GM21447 (cell line): ENCODE measurements at regions not wholly inside any gene's neighbourhood (a gene's known extent, or its start where the extent isn't known, plus 50 kb on each side); places are given as distances from the start of the nearest gene placed in this dataset.

Experiments
- ATAC-seq: cut with Tn5 transposase; IDR thresholded peaks from one replicate; pipeline ENCODE4 v1.9.1; 2021; ENCODE audit not compliant: unreplicated experiment

DNA sequence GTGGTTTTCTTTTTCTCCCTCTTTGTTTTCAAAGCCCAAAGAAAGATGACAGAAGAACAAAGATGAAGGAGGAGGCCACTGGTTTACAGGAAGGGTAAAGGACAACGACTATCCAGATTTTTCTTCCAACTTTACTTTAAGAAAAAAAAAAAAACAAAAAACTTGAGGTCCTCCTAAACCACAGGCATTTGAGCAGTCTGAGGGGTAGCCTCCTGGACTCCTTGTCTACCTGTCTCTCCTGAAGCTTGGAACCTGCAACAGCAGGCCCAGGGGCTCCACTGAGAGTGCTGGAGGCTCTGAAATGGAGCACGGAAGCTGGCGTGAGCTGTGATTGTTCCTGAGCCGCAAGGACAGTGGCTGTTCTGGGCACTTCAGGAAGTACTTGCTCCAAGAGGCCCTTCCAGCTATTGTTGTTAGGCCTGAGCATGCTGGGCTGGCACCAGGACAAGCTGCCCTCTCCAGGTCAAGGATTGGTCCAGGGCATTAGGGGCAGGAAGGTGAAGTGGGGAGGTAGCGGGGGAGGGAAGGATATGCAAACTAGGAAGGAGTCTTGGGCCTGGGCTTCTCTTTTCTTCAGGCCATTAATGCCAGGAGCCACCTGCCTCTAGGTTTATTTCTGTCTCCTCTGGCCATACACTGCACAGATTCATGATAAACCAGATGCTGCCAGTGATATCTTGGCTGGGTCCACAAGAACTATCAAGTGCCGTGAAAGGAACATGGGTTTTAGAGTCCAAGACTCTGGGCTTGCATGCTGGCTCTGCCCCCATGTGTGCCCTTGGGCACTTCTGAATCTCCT, 147.3 kb downstream of the CCDC34 start:
- ATAC-seq = no peak

DNA sequence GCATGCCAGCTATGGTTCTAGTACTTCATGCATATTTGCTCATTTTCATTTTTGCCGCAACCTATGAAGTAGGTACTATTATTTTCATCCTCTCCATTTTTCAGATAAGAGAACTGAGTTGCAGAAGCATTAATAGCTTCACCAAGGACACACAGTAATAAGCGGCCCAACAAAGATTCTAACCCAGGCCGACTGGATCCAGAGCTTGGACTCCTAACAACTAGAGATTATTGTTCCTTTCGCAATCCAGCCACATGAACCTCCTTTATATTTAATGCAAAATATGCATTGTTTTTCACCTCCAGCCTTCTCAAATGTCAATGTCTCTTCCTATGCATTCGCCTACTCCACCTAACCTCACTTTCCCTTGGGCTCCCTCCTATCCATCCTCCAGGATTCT, 148.3 kb downstream of the CCDC34 start:
- ATAC-seq = no peak

GRCh38 chr11:27213232-27213660, 149.8 kb downstream of the CCDC34 start:
- ATAC-seq = no peak

DNA sequence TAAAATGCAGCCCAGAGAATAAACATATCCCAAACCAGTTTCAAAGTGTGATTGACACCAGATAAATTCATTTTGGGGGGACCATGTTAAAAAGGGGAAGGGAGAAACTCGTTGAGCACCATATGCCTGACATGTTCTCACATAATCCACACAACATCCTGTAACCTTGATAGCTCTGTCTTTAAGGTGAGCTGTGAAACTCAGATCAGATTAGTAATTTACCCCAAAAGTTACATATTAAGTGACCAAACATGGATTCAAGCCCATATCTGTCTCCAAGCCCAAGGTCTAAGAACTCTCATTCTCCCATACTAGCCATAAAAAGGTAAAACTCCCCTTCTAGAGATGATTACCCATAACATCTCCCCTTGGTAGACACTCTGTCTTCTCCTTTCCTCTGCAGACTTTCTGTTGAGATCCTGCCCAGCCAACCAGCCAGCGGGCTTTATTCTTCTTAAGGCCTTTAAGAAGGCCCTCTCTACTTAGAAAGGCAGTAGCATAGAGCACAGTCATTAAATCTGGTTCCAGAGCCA, 150.7 kb downstream of the CCDC34 start:
- ATAC-seq = peak; percentile 51

GRCh38 chr11:27211370-27212127, 151.5 kb downstream of the CCDC34 start:
- ATAC-seq = no peak

DNA sequence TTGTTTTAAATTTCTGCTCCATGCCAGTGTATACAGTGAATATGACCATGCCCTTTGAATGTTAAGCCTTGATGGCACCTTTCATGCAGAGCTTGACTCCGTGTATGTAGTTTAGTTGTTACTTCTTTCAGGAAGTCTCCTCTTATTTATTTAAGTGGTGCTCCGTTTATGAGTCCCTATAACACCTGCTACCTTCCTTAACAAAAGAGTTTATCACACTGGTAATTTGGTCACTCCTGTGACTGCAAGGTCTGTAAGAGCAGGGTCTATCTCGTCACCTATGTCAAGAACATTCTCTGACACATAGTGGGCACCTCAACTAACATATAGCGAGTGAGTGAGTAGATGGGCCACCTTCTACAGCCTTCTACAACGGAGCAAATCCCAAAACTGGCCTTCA, 152.5 kb downstream of the CCDC34 start:
- ATAC-seq = no peak

DNA sequence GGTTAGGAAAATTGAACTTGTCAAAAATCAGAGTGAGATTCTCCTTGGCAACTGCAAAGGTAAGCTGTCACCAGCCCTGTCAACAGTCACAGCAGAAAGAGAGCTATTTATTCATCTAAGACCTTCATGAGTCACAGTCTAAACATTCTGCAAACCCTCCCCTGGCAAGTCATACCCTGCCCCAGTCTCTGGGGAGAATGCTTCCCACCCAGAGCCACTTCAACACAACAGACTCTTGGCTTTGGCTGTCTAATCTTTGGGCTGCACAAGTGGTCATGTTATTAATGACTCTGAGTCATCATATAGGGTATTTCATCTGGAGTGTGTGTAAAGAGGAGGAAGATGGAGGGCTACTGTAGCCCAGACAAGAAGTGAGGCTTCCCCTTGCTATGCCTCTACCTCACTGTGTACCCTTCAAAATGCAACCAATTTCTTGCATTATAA, 153.4 kb downstream of the CCDC34 start:
- ATAC-seq = peak; percentile 42

DNA sequence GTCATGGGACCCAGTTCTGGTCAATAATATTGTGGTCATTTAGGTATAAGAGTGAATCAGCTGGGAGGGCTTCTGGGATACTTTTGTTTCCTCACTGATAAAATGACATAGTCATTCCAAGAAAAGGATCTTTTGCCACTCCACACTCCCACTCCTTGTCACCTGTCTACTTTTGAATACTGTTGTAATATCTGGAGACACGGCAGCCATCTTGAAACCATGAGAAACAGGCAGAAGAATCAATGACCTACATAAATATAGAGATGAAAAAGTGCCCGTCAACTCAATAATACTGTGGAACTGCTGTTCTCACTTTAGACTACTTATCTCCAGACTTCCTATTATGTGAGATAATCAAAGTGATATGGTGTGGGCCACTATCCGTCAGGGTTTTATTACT, 154.2 kb downstream of the CCDC34 start:
- ATAC-seq = no peak

GRCh38 chr11:27207025-27207650, 155.9 kb downstream of the CCDC34 start:
- ATAC-seq = no peak

GRCh38 chr11:27205779-27206570, 157.0 kb downstream of the CCDC34 start:
- ATAC-seq = no peak

DNA sequence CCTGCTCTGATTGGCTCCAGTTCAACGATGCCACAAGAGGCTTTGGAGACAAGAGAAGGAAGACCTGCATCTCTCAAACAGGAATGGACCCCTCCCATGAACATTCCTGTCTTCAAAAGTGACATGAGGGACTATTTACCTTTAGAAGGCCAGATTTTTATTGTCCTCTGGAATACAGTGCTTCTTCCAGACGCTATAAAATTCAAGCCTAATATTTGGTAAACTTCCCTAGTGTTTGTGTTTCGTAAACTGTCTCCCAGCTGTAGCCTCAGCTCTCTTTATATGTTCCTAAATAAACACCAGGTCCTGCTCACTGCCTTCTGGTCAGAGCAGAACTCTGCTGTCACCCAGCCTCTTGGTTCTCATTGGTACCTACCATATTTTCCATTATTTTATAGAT, 157.8 kb downstream of the CCDC34 start:
- no peak for ATAC-seq

DNA sequence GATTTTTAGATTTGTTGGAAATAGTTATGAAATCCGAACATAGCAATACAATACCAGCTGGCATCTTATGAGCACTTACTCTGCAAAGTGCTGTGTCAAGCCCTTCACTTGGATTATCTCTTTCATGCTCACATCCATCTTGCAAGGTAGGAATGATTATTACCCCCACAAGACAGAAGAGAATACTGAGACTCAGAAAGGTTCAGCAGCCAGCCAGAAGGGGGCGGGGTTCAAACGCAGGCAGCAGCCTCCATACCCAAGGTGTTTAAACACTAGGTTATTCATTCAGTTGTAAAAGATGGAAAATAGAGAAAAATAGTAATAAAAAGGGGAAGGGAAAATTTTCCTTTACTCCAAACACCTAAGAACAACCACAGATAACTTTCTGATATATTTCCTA, 158.5 kb downstream of the CCDC34 start:
- no peak for ATAC-seq

- ATAC-seq = no peak
These were observed 159.9 kb downstream of the CCDC34 start for GRCh38 chr11:27203077-27203647.

GRCh38 chr11:27201454-27202302, 161.1 kb downstream of the BBOX1 start:
- no peak for ATAC-seq

GRCh38 chr11:27200779-27201453, 160.3 kb downstream of the BBOX1 start:
- no peak for ATAC-seq

GRCh38 chr11:27196203-27196897, 155.7 kb downstream of the BBOX1 start:
- no peak for ATAC-seq

- no peak for ATAC-seq
These were observed 155.2 kb downstream of the BBOX1 start for GRCh38 chr11:27195837-27196202.

DNA sequence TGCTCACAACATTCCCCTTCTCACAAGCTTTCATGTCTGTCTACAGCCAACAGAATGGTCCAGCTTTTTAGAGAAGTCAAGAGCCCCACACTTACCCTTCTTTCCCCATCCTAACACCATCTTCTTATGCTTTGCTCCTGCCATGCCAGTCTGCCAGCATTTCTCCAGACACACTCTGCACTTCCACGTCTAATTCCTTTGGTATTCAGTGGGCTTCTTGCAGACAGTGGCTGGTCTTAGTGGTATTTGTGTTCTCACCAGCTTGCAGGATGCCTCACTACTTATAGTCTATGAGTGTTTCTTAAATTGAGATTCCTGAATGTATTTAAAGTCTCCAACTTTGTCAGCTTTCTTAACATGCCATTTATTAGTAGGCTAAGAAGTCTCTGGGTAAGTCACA, 154.4 kb downstream of the BBOX1 start:
- no peak for ATAC-seq
